GM21717 (cell line): ENCODE measurements at regions not wholly inside any gene's neighbourhood (a gene's known extent, or its start where the extent isn't known, plus 50 kb on each side); places are given as distances from the start of the nearest gene placed in this dataset.
"Not testable (repeated sequence)": the region's sequence is repeated elsewhere in the genome, so short reads cannot be mapped to it uniquely, and the experiment has no call there.

Experiments used
- ATAC-seq: cut with Tn5 transposase; IDR thresholded peaks from one replicate; pipeline ENCODE4 v1.9.1; 2021; ENCODE audit warnings: mild to moderate bottlenecking, moderate library complexity; ENCODE audit not compliant: unreplicated experiment

DNA sequence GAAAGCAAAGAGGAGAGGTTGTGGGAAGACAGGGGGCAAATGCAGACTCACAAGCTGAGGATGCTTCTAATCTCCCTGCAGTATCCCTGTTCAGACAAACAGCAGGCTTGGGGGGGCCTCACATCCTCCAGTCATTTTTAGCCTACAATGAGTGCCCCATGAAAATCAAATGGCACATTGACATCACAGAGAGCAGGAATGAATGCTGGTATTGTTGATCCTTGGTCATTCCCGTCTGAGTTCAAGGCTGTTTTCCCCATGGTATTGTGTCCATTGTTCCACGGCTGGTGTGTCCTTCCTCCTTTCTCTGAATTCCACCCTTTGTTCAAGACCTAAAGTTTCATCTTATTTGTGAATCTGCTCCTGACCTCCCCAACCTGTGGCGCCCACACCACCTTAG lies 545.6 kb downstream of the AJAP1 start:
- ATAC-seq = no peak

DNA sequence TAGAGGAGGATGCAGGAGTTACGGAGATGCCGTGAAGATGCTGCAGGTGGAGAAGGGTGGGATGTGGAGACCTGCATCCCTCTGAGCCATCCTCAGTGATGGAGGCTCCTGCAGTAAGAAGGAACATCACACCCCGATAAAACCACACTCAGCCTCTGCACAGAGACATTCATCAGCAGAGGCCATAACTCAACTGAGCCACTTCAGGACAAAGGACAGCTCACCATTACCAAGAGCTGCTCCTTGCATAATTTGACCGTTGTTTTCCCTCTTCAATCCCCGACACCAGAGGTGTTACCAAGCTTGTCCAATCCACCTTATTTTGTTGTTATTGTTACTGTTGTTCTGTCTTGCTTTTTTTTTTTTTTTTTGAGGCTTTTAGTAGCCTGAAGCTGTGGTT lies 543.9 kb downstream of the AJAP1 start:
- ATAC-seq = no peak

DNA sequence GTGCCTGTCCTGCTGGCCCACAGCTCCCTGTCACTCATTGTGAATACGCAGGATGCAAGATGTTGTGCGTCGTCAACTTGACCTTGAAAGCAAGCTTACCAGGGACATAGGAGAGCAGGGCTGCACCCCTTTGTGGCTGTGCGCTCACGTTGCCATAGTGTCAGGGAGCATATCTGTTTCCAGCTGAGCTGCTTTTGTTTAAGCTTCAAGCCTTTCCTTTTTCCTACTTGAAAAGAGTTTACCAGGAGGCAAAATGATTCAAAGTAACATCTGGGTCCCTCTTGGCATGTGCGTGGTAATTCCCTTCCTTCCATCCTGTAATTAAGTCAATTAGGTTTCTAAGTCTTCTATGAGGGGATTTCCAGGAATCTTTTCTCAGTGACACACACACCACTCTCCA lies 537.1 kb downstream of the AJAP1 start:
- ATAC-seq = no peak

DNA sequence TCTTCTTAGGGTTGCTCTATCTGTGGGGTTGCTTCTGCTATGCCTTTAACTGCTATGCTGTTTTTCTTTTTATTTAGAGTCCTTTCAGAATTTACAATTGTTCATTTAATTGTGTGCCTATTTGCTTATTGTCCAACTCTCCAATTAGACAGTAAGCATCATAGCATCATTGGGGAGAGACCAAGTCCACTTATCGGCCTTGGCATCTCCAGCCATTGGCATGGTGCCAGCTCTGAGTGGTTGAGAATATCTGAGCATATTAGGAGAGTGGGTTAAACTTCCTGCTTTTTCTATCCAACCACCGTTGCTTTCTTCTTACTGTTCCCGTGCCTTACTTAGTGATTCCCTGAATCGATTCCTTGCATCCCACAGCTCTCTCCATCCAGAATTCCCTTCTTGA lies 535.0 kb downstream of the AJAP1 start:
- ATAC-seq = no peak

DNA sequence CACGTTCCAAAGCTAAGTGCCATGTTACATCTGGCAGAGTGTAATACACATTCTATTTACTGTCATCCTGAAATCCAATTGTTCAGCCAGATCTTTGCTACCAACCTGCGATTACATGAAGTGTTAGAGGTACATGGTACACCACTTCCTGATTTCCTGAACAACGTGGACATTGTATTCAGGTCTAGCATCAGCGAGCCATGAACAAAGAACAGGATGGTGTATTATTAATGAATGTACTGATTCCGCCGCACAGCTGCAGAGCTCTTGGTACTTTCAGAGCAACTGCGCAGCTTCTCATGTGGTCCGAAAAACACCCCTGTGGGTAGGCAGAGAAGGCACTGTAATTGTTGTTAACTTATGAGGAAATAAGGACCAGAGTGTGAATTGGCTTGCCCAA lies 511.4 kb downstream of the AJAP1 start:
- ATAC-seq = no peak

DNA sequence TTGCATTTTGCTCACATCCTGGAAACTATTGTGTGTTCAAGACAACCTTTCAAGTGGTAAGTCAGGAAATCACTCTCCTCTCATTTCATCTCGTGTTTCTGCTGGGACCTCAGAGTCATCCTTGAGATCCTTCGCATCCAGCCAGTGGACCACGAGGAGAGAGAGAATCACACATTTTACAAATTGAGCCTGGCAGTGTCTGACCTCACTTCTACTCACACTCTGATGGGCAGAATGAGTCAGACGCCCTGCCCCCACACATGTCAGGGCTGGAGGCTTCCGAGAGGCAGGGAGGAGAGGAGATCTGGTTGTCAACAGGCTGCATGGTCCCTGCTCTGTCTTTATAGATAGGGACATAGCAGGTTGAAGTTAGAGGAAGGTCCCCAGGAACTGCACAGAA lies 509.7 kb downstream of the AJAP1 start:
- ATAC-seq = no peak

DNA sequence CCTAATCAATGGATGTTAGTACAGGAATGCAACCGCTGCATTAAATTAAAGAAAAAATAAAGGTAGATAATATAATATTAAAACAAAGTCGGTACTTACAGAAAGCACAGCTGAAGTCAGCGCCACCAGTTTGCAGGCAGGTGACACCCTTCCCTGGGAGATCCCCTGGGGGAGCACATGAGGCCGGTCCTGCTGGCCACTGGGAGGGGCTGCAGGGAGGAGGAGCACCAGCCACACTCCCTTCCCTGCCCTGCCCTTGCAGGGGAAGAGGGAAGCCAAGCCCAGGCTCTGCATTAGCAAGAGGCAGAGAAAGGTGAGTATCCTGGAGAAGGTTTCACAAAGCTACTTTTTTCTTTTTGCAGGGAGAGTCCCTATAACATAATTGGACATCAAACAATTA lies 507.0 kb downstream of the AJAP1 start:
- ATAC-seq = no peak

DNA sequence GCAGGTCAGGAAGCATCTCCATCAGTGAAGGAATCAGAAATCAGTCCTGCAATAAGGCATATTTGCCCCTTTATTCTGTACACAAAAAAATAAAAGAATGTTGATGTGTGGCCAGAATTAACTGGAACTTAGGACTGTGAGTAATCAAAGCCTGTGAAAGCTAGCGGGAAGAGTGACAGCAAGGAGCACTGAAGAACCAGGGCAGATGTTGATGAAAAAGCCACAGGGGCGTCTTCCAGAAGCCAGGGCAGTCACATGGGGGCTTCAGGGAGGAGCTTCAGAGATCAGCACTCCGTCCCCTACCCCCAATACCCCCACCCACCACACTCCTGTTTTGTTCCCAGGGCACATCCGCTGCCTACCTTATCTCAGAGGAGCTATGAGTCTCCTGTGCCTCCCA lies 502.8 kb downstream of the AJAP1 start:
- ATAC-seq = no peak

DNA sequence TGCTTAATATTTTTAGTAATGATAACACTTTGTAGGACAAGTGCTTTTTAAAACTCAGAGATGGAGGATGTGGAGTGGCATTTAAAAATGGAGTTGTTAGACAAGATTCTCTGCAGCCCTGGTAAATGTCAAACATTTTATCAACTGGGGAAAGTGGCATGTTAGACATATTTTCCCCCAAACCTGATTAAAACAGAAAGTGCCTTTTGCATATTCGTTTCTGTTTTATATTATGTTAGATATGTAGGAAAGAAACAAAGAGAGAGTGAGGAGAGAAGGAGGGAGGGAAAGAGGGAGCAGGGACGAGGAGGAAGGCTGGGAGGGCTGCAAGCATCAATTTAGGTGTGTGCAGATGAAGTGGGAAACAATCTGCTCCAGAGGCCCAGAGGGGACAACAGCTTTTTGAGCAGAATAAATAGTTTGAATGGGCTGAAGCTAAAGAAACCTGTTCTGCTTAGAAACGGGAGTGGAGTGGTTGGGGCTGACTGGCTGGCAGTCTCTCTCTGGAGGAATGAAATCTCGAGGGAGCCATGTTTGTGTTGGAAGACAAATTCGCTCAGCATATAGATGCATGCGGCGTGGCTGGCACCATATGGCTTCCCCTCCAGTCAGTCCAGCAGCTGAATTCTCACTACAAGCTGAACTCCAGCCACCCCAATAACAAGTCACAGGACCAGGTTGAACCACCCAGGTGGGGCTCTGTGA lies 502.2 kb downstream of the AJAP1 start:
- ATAC-seq = no peak

DNA sequence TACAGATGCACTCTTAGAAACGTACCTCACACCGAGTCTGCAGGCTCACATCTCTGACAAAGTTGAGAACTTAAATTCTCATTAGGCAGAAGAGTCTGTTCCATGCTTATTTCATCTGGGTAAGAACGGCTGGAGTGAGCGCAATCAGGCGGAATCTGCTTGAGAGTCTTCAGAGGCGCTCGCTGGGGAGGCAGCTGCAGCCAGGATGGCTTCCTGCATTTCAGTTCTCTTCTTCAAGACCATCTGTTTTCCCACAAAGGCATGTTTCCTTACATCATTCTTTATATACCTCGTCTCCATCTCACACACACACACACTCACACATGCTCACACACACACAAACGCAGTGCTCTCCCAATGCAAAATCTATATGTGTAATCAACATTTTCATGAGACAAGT lies 497.1 kb downstream of the AJAP1 start:
- ATAC-seq = no peak

DNA sequence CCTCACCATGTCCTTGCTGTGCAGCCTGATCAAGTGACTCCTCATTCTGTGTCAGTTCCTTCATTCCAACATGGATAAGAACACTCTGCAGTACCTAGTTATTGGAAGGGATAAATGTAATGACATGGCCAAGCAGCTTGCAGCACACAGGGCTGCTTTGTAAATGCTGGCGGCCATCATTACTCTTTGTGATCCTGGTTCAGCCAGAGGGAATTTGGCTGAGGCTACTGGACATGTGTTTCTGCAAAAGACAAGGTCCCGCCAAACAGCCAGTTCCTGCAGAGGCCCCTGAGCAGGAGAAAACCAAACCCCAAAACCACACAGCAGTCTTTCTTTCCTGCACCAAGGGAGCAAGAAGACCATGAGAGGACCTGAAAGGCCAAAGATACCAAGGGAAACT lies 495.8 kb downstream of the AJAP1 start:
- no peak for ATAC-seq

DNA sequence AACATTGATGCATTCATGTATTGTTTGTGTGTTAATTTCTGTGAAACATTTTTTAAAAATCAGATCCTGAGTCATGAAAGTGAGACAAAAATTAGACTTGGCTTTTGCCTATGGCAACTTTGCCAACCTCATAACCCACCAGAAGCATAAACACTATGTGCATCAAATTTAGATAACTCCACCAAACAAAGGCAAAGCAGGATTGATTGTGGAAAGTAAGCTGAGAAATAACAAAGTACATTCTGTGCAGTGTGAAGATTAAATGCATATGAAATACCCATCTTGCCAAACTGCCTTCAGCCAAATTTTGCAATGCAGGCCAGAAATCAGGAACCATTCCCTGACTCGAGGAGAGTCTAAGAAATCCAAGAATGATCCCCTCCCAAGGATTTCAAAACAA lies 493.4 kb downstream of the AJAP1 start:
- no peak for ATAC-seq

DNA sequence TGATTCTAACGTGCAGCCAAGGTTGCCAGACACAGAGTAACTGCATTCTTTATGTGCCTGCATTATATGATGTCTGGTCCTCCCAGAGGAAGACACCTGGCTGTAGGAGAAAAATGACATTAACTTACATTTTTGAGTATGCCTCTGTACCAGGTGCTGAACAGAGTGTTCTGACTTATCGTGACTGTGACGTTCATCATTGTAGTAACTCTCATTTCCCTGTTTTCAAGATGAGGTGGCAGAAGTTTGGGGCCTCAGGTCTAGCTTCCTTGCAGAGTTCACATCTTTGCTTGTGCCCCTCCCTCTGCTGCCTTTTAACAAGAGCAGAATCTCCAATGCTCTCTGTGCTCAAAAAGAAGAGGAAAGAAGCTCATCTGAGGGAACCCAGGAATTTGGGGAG lies 488.0 kb downstream of the AJAP1 start:
- ATAC-seq = no peak

DNA sequence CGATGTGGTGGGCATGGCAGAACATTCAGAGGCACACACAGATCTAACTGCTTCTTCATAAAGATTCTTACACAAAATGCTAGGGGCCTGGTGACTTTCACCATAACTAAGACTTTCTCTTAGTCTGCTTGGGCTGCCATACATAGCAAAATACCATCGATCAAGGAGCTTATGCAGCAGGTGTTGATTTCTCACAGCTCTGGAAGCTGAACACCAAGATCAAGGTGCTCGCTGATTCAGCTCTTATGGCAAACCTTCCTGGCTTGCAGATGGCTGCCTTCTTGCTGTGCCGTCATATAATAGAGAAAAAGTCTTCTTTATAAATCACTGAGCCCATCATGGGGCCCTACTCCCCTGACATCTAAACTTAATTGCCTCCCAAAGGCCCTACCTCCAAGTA lies 487.3 kb downstream of the AJAP1 start:
- no peak for ATAC-seq

DNA sequence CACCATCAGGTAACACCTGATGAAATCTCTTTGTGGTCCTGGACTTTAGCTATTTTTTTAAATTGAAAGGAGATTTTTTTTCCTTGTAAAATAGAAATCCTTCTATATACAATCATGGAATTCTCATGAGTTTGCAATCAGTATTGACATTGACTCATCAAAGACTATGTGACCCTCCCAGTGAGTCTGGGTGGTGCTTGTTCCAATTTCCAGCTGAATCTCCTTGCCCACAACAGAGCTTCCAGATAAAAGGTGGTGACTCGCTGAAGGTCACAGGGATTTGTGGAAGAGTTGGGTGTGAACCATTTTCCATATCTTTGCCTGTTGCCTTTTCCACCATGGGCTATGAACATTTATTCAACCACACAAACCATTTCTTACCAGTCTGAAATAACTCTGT lies 486.6 kb downstream of the AJAP1 start:
- no peak for ATAC-seq

DNA sequence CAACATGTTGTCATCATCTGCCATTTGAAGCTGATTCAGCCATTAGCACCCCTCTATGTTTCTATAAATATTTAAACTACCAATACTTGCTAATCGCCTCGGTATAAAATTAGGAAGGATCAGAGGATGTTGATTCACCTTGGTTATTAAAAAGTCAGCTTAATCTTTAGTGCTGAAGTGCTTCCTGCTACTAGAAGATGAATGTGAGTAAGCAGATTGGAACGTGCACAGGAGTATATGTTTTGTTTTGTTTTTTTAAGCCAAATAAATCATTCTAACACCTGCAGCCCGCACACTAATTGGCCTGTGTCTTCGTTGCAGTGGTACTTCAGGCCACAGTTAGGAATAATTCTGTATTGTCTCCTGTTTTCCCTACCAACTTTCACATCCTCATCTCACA lies 485.7 kb downstream of the AJAP1 start:
- ATAC-seq = no peak

DNA sequence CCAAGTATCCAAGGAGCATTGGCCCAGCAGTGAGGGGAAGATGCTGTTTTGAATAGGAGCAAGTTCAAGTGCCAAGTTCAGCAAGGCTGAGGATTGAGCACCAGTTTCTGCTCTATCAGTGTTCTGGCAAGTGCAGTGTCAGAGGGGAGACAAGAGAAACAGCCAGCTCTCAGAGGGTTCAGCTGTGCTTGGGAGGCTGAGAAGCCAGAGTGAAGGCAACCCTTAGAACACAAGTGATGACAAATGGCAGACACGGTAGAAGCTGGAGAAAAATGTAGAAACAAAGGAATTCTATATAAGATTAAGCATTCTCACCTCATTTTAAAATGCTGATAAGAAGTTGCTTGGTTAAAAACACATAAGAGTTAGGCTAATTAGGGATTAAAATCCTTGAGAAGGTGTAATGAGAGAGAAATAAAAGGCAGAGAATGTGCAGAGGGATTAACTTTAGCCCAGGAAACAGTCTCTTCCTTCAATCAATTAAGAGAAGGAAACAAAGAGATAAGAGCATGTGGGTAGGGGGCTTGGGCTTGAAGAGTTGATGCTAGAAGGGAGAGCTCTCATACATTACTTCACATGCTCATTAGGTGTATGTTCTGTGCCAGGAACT lies 475.4 kb downstream of the AJAP1 start:
- no peak for ATAC-seq

DNA sequence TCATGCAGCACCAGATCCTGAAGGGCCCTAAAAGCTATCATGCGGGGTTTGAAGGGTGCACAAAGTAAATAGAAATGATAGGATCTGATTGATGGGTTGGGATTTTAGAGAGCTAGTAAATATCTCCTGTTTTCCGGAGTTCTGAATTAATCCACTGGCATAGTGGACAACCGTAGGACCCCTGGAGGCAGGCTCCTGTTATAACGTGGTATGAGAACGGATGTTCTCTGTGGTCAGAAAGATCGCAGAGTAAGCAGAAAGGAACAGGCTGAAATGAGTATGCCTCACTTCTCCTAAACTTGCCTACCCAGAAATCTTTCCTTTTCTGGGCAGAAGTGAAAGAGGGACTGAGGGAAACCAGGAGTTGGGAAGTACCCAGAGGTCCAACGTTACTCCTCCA lies 470.8 kb downstream of the AJAP1 start:
- ATAC-seq = no peak

DNA sequence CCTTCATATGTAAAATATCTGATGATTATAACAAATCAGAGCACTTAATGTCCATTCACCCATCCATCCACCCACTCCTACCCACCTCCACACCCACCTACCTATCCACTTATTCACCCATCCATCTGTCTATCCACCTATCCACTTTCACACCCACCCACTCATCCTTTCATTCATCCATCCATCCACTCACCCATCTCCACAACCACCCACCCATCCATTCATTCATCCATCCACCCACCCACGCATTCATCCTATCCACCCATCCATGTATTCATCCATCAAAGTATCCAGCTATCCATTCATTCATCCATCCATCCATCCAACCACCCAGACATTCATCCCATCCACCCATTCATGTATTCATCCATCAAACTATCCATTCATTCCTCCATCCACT lies 466.1 kb downstream of the AJAP1 start:
- no peak for ATAC-seq

DNA sequence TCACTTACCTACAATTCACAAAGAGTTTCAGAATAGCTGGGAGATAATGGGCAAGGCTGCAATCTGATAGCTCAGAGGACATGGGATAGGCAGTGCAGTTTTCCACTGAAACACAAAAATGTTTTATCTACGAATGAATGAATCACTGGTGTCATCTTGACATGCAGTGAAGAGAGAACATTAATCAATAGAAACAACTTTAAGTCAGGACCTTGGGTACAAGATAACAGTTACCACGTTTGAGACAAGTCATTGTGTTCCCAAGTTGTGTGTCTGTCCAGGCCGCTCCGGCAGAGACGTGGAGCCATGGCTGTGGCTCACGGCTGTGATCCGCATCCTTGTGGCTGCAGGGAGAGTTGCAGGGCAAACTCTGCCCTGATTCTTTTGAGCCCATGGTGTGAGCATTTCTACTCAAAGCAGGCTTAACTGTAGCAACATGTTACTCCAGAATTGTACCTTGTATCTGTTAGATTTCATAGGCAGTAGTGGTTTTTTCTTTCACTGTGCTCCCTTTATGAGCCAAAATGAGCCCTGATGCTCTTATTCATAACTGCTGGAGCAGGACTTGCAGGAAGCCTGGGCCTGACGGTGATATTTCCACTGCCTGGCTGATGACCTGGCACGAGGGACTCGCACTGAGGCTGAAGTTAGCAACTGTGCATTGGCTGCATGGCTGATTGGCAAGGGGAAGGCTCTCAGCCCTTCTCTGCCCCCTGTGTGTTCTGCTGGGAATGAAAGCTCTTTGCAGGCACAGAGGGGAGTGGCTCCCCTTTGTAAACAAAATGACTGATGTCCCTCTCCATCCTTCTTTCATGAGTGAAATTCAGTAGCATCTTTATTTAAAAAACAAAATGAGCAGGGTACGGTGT lies 465.2 kb downstream of the AJAP1 start:
- ATAC-seq = no peak

DNA sequence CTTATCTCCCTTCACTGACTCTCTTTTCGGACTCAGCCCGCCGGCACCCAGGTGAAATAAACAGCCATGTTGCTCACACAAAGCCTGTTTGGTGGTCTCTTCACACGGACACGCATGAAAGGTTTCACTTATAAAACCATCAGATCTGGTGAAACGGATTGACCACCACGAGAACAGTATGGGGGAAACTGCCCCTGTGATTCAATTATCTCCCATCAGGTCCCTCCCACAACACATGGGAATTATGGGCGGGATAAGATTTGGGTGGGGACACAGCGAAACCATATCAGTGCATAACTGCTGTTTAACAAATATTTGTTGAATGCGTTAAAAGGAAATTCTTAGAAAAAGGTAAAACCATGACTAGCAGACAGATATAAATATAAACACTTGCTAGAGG lies 464.4 kb downstream of the AJAP1 start:
- not testable (repeated sequence) for ATAC-seq

DNA sequence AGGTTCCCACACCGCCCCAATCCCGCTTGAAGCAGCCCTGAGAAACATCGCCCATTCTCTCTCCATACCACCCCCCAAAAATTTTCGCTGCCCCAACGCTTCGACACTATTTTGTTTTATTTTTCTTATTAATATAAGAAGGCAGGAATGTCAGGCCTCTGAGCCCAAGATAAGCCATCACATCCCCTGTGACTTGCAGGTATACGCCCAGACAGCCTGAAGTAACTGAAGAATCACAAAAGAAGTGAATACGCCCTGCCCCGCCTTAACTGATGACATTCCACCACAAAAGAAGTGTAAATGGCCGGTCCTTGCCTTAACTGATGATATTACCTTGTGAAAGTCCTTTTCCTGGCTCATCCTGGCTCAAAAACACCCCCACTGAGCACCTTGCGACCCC lies 463.9 kb downstream of the AJAP1 start:
- not testable (repeated sequence) for ATAC-seq
